MM.1S (cell line): ENCODE measurements at regions not wholly inside any gene's neighbourhood (a gene's known extent, or its start where the extent isn't known, plus 50 kb on each side); places are given as distances from the start of the nearest gene placed in this dataset.
"Not testable (repeated sequence)": the region's sequence is repeated elsewhere in the genome, so short reads cannot be mapped to it uniquely, and the experiment has no call there.

Source experiments
- DNase-seq: peaks from one replicate; pipeline ENCODE4 v3.0.0-alpha.2; 2015
- H2AFZ ChIP-seq: fragments of 300-600 bp; sonication (generic); 2 replicates; pipeline ENCODE4 v1.6.0; 2016; ENCODE audit warnings: antibody characterized with exemption, low read length
- H3F3A ChIP-seq: fragments of 300-600 bp; sonication (generic); 2 replicates; pipeline ENCODE4 v1.6.1; 2016; ENCODE audit warnings: mild to moderate bottlenecking, antibody characterized with exemption, low read length, moderate library complexity, mixed read lengths; ENCODE audit not compliant: insufficient read depth
- H3K27ac ChIP-seq: fragments of 300-600 bp; sonication (generic); 2 replicates; pipeline ENCODE4 v1.5.1; 2016; ENCODE audit warnings: mild to moderate bottlenecking, low read length
- H3K27me3 ChIP-seq: fragments of 300-600 bp; sonication (generic); replicated peaks from 2 replicates; pipeline ENCODE4 v1.6.0; 2016; ENCODE audit warnings: low read length; ENCODE audit not compliant: insufficient read depth
- H3K36me3 ChIP-seq: fragments of 300-600 bp; sonication (generic); replicated peaks from 2 replicates; pipeline ENCODE4 v1.6.1; 2016; ENCODE audit warnings: mild to moderate bottlenecking, low read length, mixed read lengths; ENCODE audit not compliant: insufficient read depth
- H3K4me1 ChIP-seq: fragments of 300-600 bp; sonication (generic); 2 replicates; pipeline ENCODE4 v1.6.1; 2016; ENCODE audit warnings: low read length, mixed read lengths
- H3K4me2 ChIP-seq: fragments of 300-600 bp; sonication (generic); 2 replicates; pipeline ENCODE4 v1.6.0; 2016; ENCODE audit warnings: low read depth, low read length
- H3K4me3 ChIP-seq: fragments of 300-600 bp; sonication (generic); 2 replicates; pipeline ENCODE4 v1.5.1; 2016; ENCODE audit warnings: low read length, mixed read lengths
- H3K79me2 ChIP-seq: fragments of 300-600 bp; sonication (generic); 2 replicates; pipeline ENCODE4 v1.6.1; 2016; ENCODE audit warnings: mixed run types, low read length, mixed read lengths
- H3K9ac ChIP-seq: fragments of 300-600 bp; sonication (generic); 2 replicates; pipeline ENCODE4 v1.6.1; 2016; ENCODE audit warnings: low read length, mixed read lengths
- H3K9me2 ChIP-seq: fragments of 300-600 bp; sonication (generic); replicated peaks from 2 replicates; pipeline ENCODE4 v1.6.1; 2016; ENCODE audit warnings: mild to moderate bottlenecking, low read length, mixed read lengths; ENCODE audit not compliant: insufficient read depth
- H3K9me3 ChIP-seq: fragments of 300-600 bp; sonication (generic); replicated peaks from 2 replicates; pipeline ENCODE4 v1.6.1; 2016; ENCODE audit warnings: mild to moderate bottlenecking, low read length, mixed read lengths; ENCODE audit not compliant: insufficient read depth
- H4K20me1 ChIP-seq: fragments of 300-600 bp; sonication (generic); 2 replicates; pipeline ENCODE4 v1.6.1; 2016; ENCODE audit warnings: mild to moderate bottlenecking, low read length, moderate library complexity, mixed read lengths; ENCODE audit not compliant: insufficient read depth
- EZH2 ChIP-seq: fragments of 300-600 bp; sonication (generic); optimal IDR thresholded peaks from 2 replicates; pipeline ENCODE3; 2017; ENCODE audit warnings: low read depth, mild to moderate bottlenecking, antibody characterized with exemption, low read length, mixed read lengths
- EZH2phosphoT487 ChIP-seq: fragments of 300-600 bp; sonication (generic); IDR thresholded peaks from 2 replicates; pipeline ENCODE4 v1.6.1; 2018; ENCODE audit warnings: antibody characterized with exemption, low read length
- TF ChIP-seq, protein P1 (sequence below): fragments of 300-600 bp; sonication (generic); IDR thresholded peaks from 2 replicates; pipeline ENCODE4 v1.5.1; 2016; ENCODE audit warnings: antibody characterized with exemption, low read length, mixed read lengths

GRCh38 chr16:29309601-29310000, 96.9 kb downstream of the NPIPB11 start:
- not testable (repeated sequence) for H3K9ac ChIP-seq, H3K4me1 ChIP-seq, H3K4me2 ChIP-seq, H3K27ac ChIP-seq, H4K20me1 ChIP-seq, H3K79me2 ChIP-seq, H2AFZ ChIP-seq, H3F3A ChIP-seq, H3K36me3 ChIP-seq, H3K9me2 ChIP-seq, H3K4me3 ChIP-seq, H3K9me3 ChIP-seq, DNase-seq
- peaks cover 58% of the 10 kb centered on the region for H3K27me3 ChIP-seq

- Histone ChIP-seq H3K27ac (no peak overlapping the region), H3K9me2 (no peaks in the 10 kb centered on the region), H3K79me2 (no peaks in the 10 kb centered on the region), H4K20me1 (no peaks in the 10 kb centered on the region), H3K27me3 (peaks cover 59% of the 10 kb centered on the region), H3K9me3 (no peaks in the 10 kb centered on the region), H3K9ac (no peak overlapping the region), H3K4me3 (no peak overlapping the region), H3K4me2 (no peak overlapping the region), H3K36me3 (no peaks in the 10 kb centered on the region), H2AFZ (no peak overlapping the region), H3F3A (no peaks in the 10 kb centered on the region), H3K4me1 (no peaks in the 10 kb centered on the region)
- TF ChIP-seq, protein P1, sequence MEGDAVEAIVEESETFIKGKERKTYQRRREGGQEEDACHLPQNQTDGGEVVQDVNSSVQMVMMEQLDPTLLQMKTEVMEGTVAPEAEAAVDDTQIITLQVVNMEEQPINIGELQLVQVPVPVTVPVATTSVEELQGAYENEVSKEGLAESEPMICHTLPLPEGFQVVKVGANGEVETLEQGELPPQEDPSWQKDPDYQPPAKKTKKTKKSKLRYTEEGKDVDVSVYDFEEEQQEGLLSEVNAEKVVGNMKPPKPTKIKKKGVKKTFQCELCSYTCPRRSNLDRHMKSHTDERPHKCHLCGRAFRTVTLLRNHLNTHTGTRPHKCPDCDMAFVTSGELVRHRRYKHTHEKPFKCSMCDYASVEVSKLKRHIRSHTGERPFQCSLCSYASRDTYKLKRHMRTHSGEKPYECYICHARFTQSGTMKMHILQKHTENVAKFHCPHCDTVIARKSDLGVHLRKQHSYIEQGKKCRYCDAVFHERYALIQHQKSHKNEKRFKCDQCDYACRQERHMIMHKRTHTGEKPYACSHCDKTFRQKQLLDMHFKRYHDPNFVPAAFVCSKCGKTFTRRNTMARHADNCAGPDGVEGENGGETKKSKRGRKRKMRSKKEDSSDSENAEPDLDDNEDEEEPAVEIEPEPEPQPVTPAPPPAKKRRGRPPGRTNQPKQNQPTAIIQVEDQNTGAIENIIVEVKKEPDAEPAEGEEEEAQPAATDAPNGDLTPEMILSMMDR = no peak
- TF ChIP-seq EZH2phosphoT487 (no peak), EZH2 (no peak)
- no peak for DNase-seq
Measured at GRCh38 chr16:29308644-29309546, 97.6 kb downstream of the NPIPB11 start.

GRCh38 chr16:29307598-29308507, 98.7 kb downstream of the NPIPB11 start:
- no peak for TF ChIP-seq EZH2phosphoT487
- TF ChIP-seq, protein P1 = no peak
- TF ChIP-seq EZH2 = no peak
- H3K9me3 ChIP-seq = no peaks in the 10 kb centered on the region
- no peaks in the 10 kb centered on the region for H3K79me2 ChIP-seq
- no peak overlapping the region for H3K27ac ChIP-seq
- H3K4me3 ChIP-seq = no peak overlapping the region
- H2AFZ ChIP-seq = no peak overlapping the region
- no peak overlapping the region for H3K4me2 ChIP-seq
- H3K4me1 ChIP-seq = no peaks in the 10 kb centered on the region
- H3F3A ChIP-seq = no peaks in the 10 kb centered on the region
- no peaks in the 10 kb centered on the region for H3K9me2 ChIP-seq
- DNase-seq = no peak
- H3K36me3 ChIP-seq = no peaks in the 10 kb centered on the region
- H4K20me1 ChIP-seq = no peaks in the 10 kb centered on the region
- peaks cover 58% of the 10 kb centered on the region for H3K27me3 ChIP-seq
- H3K9ac ChIP-seq = no peak overlapping the region
